Activated CD4-positive, alpha-beta T cell treated with anti-CD3 and anti-CD28 coated beads for 36 hours (primary cell): ENCODE measurements at regions not wholly inside any gene's neighbourhood (a gene's known extent, or its start where the extent isn't known, plus 50 kb on each side); places are given as distances from the start of the nearest gene placed in this dataset.

Source experiments
- ATAC-seq: fragments of 200-7000 bp; cut with Tn5 transposase; one replicate; pipeline ENCODE4 v1.10.0; 2021; ENCODE audit warnings: mild to moderate bottlenecking, moderate library complexity
- CTCF ChIA-PET: fragments of 350-600 bp; sonication (Branson Sonifier 250); formaldehyde crosslinking; loops from one replicate; lab custom pipeline; 2021; ENCODE audit warnings: antibody characterized with exemption; lab: Charles Lee
- POLR2A ChIA-PET: fragments of 350-600 bp; sonication (Branson Sonifier 250); formaldehyde crosslinking; loops from one replicate; lab custom pipeline; 2021; ENCODE audit warnings: antibody characterized with exemption, inconsistent platforms; lab: Charles Lee
- DNase-seq: peaks from one replicate; pipeline ENCODE4 v3.0.0-alpha.2; 2020
- H3K27ac Mint-ChIP-seq: one replicate; pipeline ENCODE4 v1.8.0; 2021; ENCODE audit warnings: mixed read lengths
- H3K27me3 Mint-ChIP-seq: one replicate; pipeline ENCODE4 v1.8.0; 2021; ENCODE audit warnings: mixed read lengths
- H3K36me3 Mint-ChIP-seq: one replicate; pipeline ENCODE4 v1.8.0; 2021; ENCODE audit warnings: low read depth, mixed read lengths
- H3K4me1 Mint-ChIP-seq: one replicate; pipeline ENCODE4 v1.8.0; 2021; ENCODE audit warnings: mixed read lengths
- H3K4me3 Mint-ChIP-seq: one replicate; pipeline ENCODE4 v1.8.0; 2021; ENCODE audit warnings: mild to moderate bottlenecking, moderate library complexity, mixed read lengths
- H3K9me3 Mint-ChIP-seq: one replicate; pipeline ENCODE4 v1.8.0; 2021; ENCODE audit warnings: low read depth, mixed read lengths
- intact Hi-C, 2 experiments: fragments of 100-400 bp; cut with DNase I in 1 of 2; cut with micrococcal nuclease in 1 of 2; formaldehyde crosslinking; loops; one replicate each; pipeline versions ENCODE4 v1.14.2 to v1.15.1; 2022 to 2024; cut with DNase I, micrococcal nuclease

GRCh38 chr3:76456322-76456721 is 583.6 kb upstream of the ROBO2 start:
- ATAC-seq = no peak
- CTCF ChIA-PET = no interaction called here

GRCh38 chr3:76463501-76463900 is 576.4 kb upstream of the ROBO2 start:
- no peak overlapping the region for H3K27ac Mint-ChIP-seq

More at GRCh38 chr3:76456322-76456721, 583.6 kb upstream of the ROBO2 start:
- Mint-ChIP-seq H3K4me1 (no peaks in the 10 kb centered on the region), H3K9me3 (peaks cover 15% of the 10 kb centered on the region), H3K36me3 (no peaks in the 10 kb centered on the region), H3K27me3 (no peaks in the 10 kb centered on the region), H3K27ac (no peak overlapping the region), H3K4me3 (no peak overlapping the region)
- DNase-seq = no peak
- POLR2A ChIA-PET = no interaction called here
- intact Hi-C loops = no loop called here

GRCh38 chr3:76470285-76470684 is 569.6 kb upstream of the ROBO2 start:
- H3K9me3 Mint-ChIP-seq = peaks cover 20% of the 10 kb centered on the region
- H3K27me3 Mint-ChIP-seq = no peaks in the 10 kb centered on the region
- H3K36me3 Mint-ChIP-seq = no peaks in the 10 kb centered on the region
- no peak overlapping the region for H3K27ac Mint-ChIP-seq
- H3K4me1 Mint-ChIP-seq = no peaks in the 10 kb centered on the region
- intact Hi-C loops = no loop called here
- DNase-seq (no peak), ATAC-seq (no peak)
- CTCF ChIA-PET = no interaction called here
- H3K4me3 Mint-ChIP-seq = no peak overlapping the region
- POLR2A ChIA-PET = no interaction called here

More at GRCh38 chr3:76463501-76463900, 576.4 kb upstream of the ROBO2 start:
- Mint-ChIP-seq H3K4me3 (no peak overlapping the region), H3K9me3 (peaks cover 16% of the 10 kb centered on the region), H3K27me3 (no peaks in the 10 kb centered on the region), H3K4me1 (no peaks in the 10 kb centered on the region), H3K36me3 (no peaks in the 10 kb centered on the region)
- intact Hi-C loops = no loop called here
- ChIA-PET POLR2A (no interaction called here), CTCF (no interaction called here)
- DNase-seq (no peak), ATAC-seq (no peak)

GRCh38 chr3:76474632-76475031 is 565.3 kb upstream of the ROBO2 start:
- Mint-ChIP-seq H3K27ac (no peak overlapping the region), H3K9me3 (peaks cover 14% of the 10 kb centered on the region), H3K27me3 (no peaks in the 10 kb centered on the region), H3K4me3 (no peak overlapping the region), H3K4me1 (no peaks in the 10 kb centered on the region), H3K36me3 (no peaks in the 10 kb centered on the region)
- intact Hi-C loops = no loop called here
- ATAC-seq (no peak), DNase-seq (no peak)
- CTCF ChIA-PET = interaction anchor here (0.6 kb wide), 1 partner anchor 213 kb away, joined by 3 read pairs; no protein-coding TSS in a partner anchor
- POLR2A ChIA-PET = no interaction called here

- DNase-seq (no peak), ATAC-seq (no peak)
- H3K27me3 Mint-ChIP-seq = no peaks in the 10 kb centered on the region
- H3K4me1 Mint-ChIP-seq = no peaks in the 10 kb centered on the region
- H3K9me3 Mint-ChIP-seq = peaks cover 11% of the 10 kb centered on the region
- H3K27ac Mint-ChIP-seq = no peak overlapping the region
- H3K4me3 Mint-ChIP-seq = no peak overlapping the region
- intact Hi-C loops = no loop called here
- H3K36me3 Mint-ChIP-seq = no peaks in the 10 kb centered on the region
- ChIA-PET POLR2A (interaction anchor here (0.6 kb wide), 1 partner anchor 1524 kb away, joined by 3 read pairs; no protein-coding TSS in a partner anchor), CTCF (no interaction called here)
Measured at GRCh38 chr3:76479161-76479650, 560.7 kb upstream of the ROBO2 start.

GRCh38 chr3:76482510-76482909 is 557.4 kb upstream of the ROBO2 start:
- intact Hi-C loops = loop anchor here in 1 of 2 experiments (10.0 kb wide), 1 partner anchor 62 kb away; no protein-coding TSS in a partner anchor
- POLR2A ChIA-PET = no interaction called here
- H3K27ac Mint-ChIP-seq = no peak overlapping the region
- no peaks in the 10 kb centered on the region for H3K27me3 Mint-ChIP-seq
- CTCF ChIA-PET = no interaction called here
- no peak overlapping the region for H3K4me3 Mint-ChIP-seq
- no peak for ATAC-seq
- H3K4me1 Mint-ChIP-seq = no peaks in the 10 kb centered on the region
- H3K36me3 Mint-ChIP-seq = no peaks in the 10 kb centered on the region
- no peak for DNase-seq
- peaks cover 2% of the 10 kb centered on the region for H3K9me3 Mint-ChIP-seq

- H3K4me3 Mint-ChIP-seq = no peak overlapping the region
- no peak for DNase-seq
- ATAC-seq = no peak
- no peaks in the 10 kb centered on the region for H3K4me1 Mint-ChIP-seq
- H3K36me3 Mint-ChIP-seq = no peaks in the 10 kb centered on the region
- ChIA-PET POLR2A (no interaction called here), CTCF (interaction anchor here (0.5 kb wide), 1 partner anchor 123 kb away, joined by 3 read pairs; no protein-coding TSS in a partner anchor)
- H3K27ac Mint-ChIP-seq = no peak overlapping the region
- no peaks in the 10 kb centered on the region for H3K27me3 Mint-ChIP-seq
- H3K9me3 Mint-ChIP-seq = peaks cover 5% of the 10 kb centered on the region
- intact Hi-C loops = loop anchor here in 1 of 2 experiments (10.0 kb wide), 1 partner anchor 57 kb away; no protein-coding TSS in a partner anchor
Measured at GRCh38 chr3:76487446-76487845, 552.5 kb upstream of the ROBO2 start.

- H3K4me3 Mint-ChIP-seq = no peak overlapping the region
- H3K9me3 Mint-ChIP-seq = peaks cover 13% of the 10 kb centered on the region
- no peaks in the 10 kb centered on the region for H3K36me3 Mint-ChIP-seq
- ATAC-seq (no peak), DNase-seq (no peak)
- H3K27ac Mint-ChIP-seq = no peak overlapping the region
- no peaks in the 10 kb centered on the region for H3K4me1 Mint-ChIP-seq
- ChIA-PET CTCF (no interaction called here), POLR2A (no interaction called here)
- intact Hi-C loops = no loop called here
- no peaks in the 10 kb centered on the region for H3K27me3 Mint-ChIP-seq
Measured at GRCh38 chr3:76490064-76490463, 549.8 kb upstream of the ROBO2 start.

- ChIA-PET CTCF (no interaction called here), POLR2A (no interaction called here)
- DNase-seq (no peak), ATAC-seq (no peak)
- Mint-ChIP-seq H3K4me1 (no peaks in the 10 kb centered on the region), H3K27me3 (no peaks in the 10 kb centered on the region), H3K27ac (no peak overlapping the region), H3K36me3 (no peaks in the 10 kb centered on the region), H3K4me3 (no peak overlapping the region), H3K9me3 (peaks cover 11% of the 10 kb centered on the region)
- intact Hi-C loops = no loop called here
Measured at GRCh38 chr3:76495216-76495615, 544.7 kb upstream of the ROBO2 start.

GRCh38 chr3:76497636-76498035 is 542.3 kb upstream of the ROBO2 start:
- Mint-ChIP-seq H3K36me3 (no peaks in the 10 kb centered on the region), H3K9me3 (peaks cover 11% of the 10 kb centered on the region), H3K27me3 (no peaks in the 10 kb centered on the region), H3K4me3 (no peak overlapping the region), H3K27ac (no peak overlapping the region), H3K4me1 (no peaks in the 10 kb centered on the region)
- ChIA-PET POLR2A (no interaction called here), CTCF (no interaction called here)
- intact Hi-C loops = no loop called here
- DNase-seq = no peak
- ATAC-seq = no peak

- Mint-ChIP-seq H3K9me3 (peaks cover 5% of the 10 kb centered on the region), H3K27me3 (no peaks in the 10 kb centered on the region), H3K27ac (no peak overlapping the region), H3K4me1 (no peaks in the 10 kb centered on the region), H3K4me3 (no peak overlapping the region), H3K36me3 (no peaks in the 10 kb centered on the region)
- intact Hi-C loops = no loop called here
- ATAC-seq (no peak), DNase-seq (no peak)
- ChIA-PET POLR2A (no interaction called here), CTCF (no interaction called here)
Measured at GRCh38 chr3:76500746-76501275, 539.1 kb upstream of the ROBO2 start.

GRCh38 chr3:76501315-76501714 is 538.6 kb upstream of the ROBO2 start:
- Mint-ChIP-seq H3K4me1 (no peaks in the 10 kb centered on the region), H3K36me3 (no peaks in the 10 kb centered on the region), H3K27me3 (no peaks in the 10 kb centered on the region), H3K27ac (no peak overlapping the region), H3K4me3 (no peak overlapping the region), H3K9me3 (peaks cover 5% of the 10 kb centered on the region)
- intact Hi-C loops = no loop called here
- POLR2A ChIA-PET = no interaction called here
- CTCF ChIA-PET = no interaction called here
- ATAC-seq (no peak), DNase-seq (no peak)
